Ascending aorta (tissue), 2 donors: ENCODE measurements at regions not wholly inside any gene's neighbourhood (a gene's known extent, or its start where the extent isn't known, plus 50 kb on each side); places are given as distances from the start of the nearest gene placed in this dataset.
A peak's percentile ranks its signal among the peaks of the same experiment; 100 is the strongest.

Source experiments
- DNase-seq, 2 donors: peaks; one replicate each; pipeline ENCODE4 v3.0.0-alpha.2; 2019; ENCODE audit warnings: low spot score in 2 of 2
- H3K27ac ChIP-seq, 2 donors: fragments of 200-600 bp; sonication (generic); one replicate each; pipeline ENCODE4 v1.5.1; 2016 to 2017; ENCODE audit warnings: mild to moderate bottlenecking in 1 of 2
- H3K27me3 ChIP-seq: fragments of 200-600 bp; sonication (generic); one replicate; pipeline ENCODE4 v1.5.1; 2017
- H3K36me3 ChIP-seq, 2 donors: fragments of 200-600 bp; sonication (generic); one replicate each; pipeline ENCODE4 v1.5.1; 2016
- H3K4me1 ChIP-seq, 2 donors: fragments of 200-600 bp; sonication (generic); one replicate each; pipeline ENCODE4 v1.5.1; 2016 to 2017; ENCODE audit warnings: mild to moderate bottlenecking in 1 of 2
- H3K4me3 ChIP-seq, 2 donors: fragments of 200-600 bp; sonication (generic); one replicate each; pipeline ENCODE4 v1.5.1; 2016 to 2017; ENCODE audit warnings: mild to moderate bottlenecking in 1 of 2
- H3K9me3 ChIP-seq, 2 donors: fragments of 200-600 bp; sonication (generic); one replicate each; pipeline ENCODE4 v1.5.1; 2016
- CTCF ChIP-seq, 3 experiments: fragments of 200-600 bp in 2 of 3; fragments of 450-650 bp in 1 of 3; sonication (generic) in 2 of 3; IDR thresholded peaks; one replicate each; pipeline ENCODE4 v1.5.1; 2016 to 2019; ENCODE audit warnings: antibody characterized with exemption in 3 of 3, mild to moderate bottlenecking in 1 of 3, moderate library complexity in 1 of 3
- intact Hi-C: fragments of 100-400 bp; cut with DNase I; formaldehyde crosslinking; loops from one replicate; pipeline ENCODE4 v1.15.1; 2023

- TF ChIP-seq CTCF (IDR thresholded peaks at IDR 0.05), result no peak
- no peaks in the 10 kb centered on the region for H3K36me3 ChIP-seq
- no peak overlapping the region for H3K4me3 ChIP-seq
- intact Hi-C loops, result no loop called here
- no peaks in the 10 kb centered on the region for H3K4me1 ChIP-seq
- H3K27me3 ChIP-seq, result no peaks in the 10 kb centered on the region
- no peaks in the 10 kb centered on the region for H3K9me3 ChIP-seq
- H3K27ac ChIP-seq, result no peak overlapping the region
- no peak for DNase-seq
Measured at GRCh38 chr1:37318490-37318889, 155.9 kb upstream of the ZC3H12A start.

- no peaks in the 10 kb centered on the region for H3K36me3 ChIP-seq
- no peaks in the 10 kb centered on the region for H3K27me3 ChIP-seq
Measured at GRCh38 chr1:37319284-37319683, 155.1 kb upstream of the ZC3H12A start.

GRCh38 chr1:37323486-37324377 is 150.6 kb upstream of the ZC3H12A start:
- Histone ChIP-seq H3K4me3 (no peak overlapping the region), H3K27me3 (no peaks in the 10 kb centered on the region), H3K27ac (no peak overlapping the region), H3K4me1 (no peaks in the 10 kb centered on the region), H3K36me3 (no peaks in the 10 kb centered on the region), H3K9me3 (no peaks in the 10 kb centered on the region)
- DNase-seq, result no peak
- TF ChIP-seq CTCF (IDR thresholded peaks at IDR 0.05), result peak in 2 of 3 experiments; percentile 17 to 26
- intact Hi-C loops, result no loop called here

More at GRCh38 chr1:37319284-37319683, 155.1 kb upstream of the ZC3H12A start:
- intact Hi-C loops, result no loop called here
- no peaks in the 10 kb centered on the region for H3K9me3 ChIP-seq
- no peak overlapping the region for H3K4me3 ChIP-seq
- H3K4me1 ChIP-seq, result no peaks in the 10 kb centered on the region
- TF ChIP-seq CTCF (IDR thresholded peaks at IDR 0.05), result no peak
- no peak for DNase-seq
- no peak overlapping the region for H3K27ac ChIP-seq

GRCh38 chr1:37325010-37325409 is 149.4 kb upstream of the ZC3H12A start:
- no peaks in the 10 kb centered on the region for H3K4me1 ChIP-seq
- H3K36me3 ChIP-seq, result no peaks in the 10 kb centered on the region
- TF ChIP-seq CTCF (IDR thresholded peaks at IDR 0.05), result no peak
- H3K4me3 ChIP-seq, result no peak overlapping the region
- intact Hi-C loops, result no loop called here
- no peak for DNase-seq
- no peak overlapping the region for H3K27ac ChIP-seq
- no peaks in the 10 kb centered on the region for H3K9me3 ChIP-seq
- no peaks in the 10 kb centered on the region for H3K27me3 ChIP-seq

- no peaks in the 10 kb centered on the region for H3K36me3 ChIP-seq
- no peak for DNase-seq
- no peak overlapping the region for H3K4me3 ChIP-seq
- H3K9me3 ChIP-seq, result no peaks in the 10 kb centered on the region
- no peak for TF ChIP-seq CTCF (IDR thresholded peaks at IDR 0.05)
- no peak overlapping the region for H3K27ac ChIP-seq
- intact Hi-C loops, result no loop called here
- H3K27me3 ChIP-seq, result no peaks in the 10 kb centered on the region
- H3K4me1 ChIP-seq, result no peaks in the 10 kb centered on the region
Measured at GRCh38 chr1:37325509-37326437, 148.6 kb upstream of the ZC3H12A start.
